HepG2 (cell line): ENCODE measurements at regions not wholly inside any gene's neighbourhood (a gene's known extent, or its start where the extent isn't known, plus 50 kb on each side); places are given as distances from the start of the nearest gene placed in this dataset.

Experiments
- NCOA2 ChIP-seq: sonication (generic); formaldehyde crosslinking; IDR thresholded peaks from 2 replicates; pipeline ENCODE4 v1.8.0; 2022; ENCODE audit warnings: inconsistent platforms
- RCOR2 ChIP-seq: IDR thresholded peaks from 2 replicates; pipeline ENCODE4 v1.6.1; 2016; ENCODE audit warnings: missing biosample characterization, missing genetic modification reagents
- TFDP1 ChIP-seq: IDR thresholded peaks from 2 replicates; pipeline ENCODE4 v1.6.1; 2016; ENCODE audit warnings: missing compliant biosample characterization, missing genetic modification reagents, borderline replicate concordance
- THAP11 ChIP-seq: IDR thresholded peaks from 2 replicates; pipeline ENCODE4 v1.6.1; 2016; ENCODE audit warnings: missing biosample characterization, missing genetic modification reagents
- ZBTB25 ChIP-seq: IDR thresholded peaks from 2 replicates; pipeline ENCODE4 v1.6.1; 2018; ENCODE audit warnings: missing genetic modification reagents
- ZBTB46 ChIP-seq: sonication (generic); formaldehyde crosslinking; IDR thresholded peaks from 2 replicates; pipeline ENCODE4 v1.4.0; 2020; ENCODE audit warnings: mild to moderate bottlenecking, missing genetic modification reagents, borderline replicate concordance
- ZNF124 ChIP-seq: sonication (generic); formaldehyde crosslinking; IDR thresholded peaks from 2 replicates; pipeline ENCODE4 v1.4.0; 2020; ENCODE audit warnings: missing genetic modification reagents
- ZNF205 ChIP-seq: IDR thresholded peaks from 2 replicates; pipeline ENCODE4 v1.6.1; 2018; ENCODE audit warnings: missing biosample characterization, missing genetic modification reagents
- ZNF329 ChIP-seq: sonication (generic); formaldehyde crosslinking; IDR thresholded peaks from 2 replicates; pipeline ENCODE4 v1.9.0; 2021; ENCODE audit warnings: low read depth, mild to moderate bottlenecking, missing genetic modification reagents

- TF ChIP-seq ZNF205: peak; percentile 38; the same call in 1 of the 2 replicates
- peak; percentile 51; the same call in 1 of the 2 replicates for TF ChIP-seq ZBTB25
- TF ChIP-seq ZNF329 (CRISPR knock-in tag): 0 out of 2 replicates have a peak, but pooled peaks have one; percentile 27
- TF ChIP-seq ZNF124: 0 out of 2 replicates have a peak, but pooled peaks have one; percentile 52
- 0 out of 2 replicates have a peak, but pooled peaks have one; percentile 23 for TF ChIP-seq THAP11 (CRISPR knock-in tag)
- TF ChIP-seq TFDP1 (CRISPR knock-in tag): 0 out of 2 replicates have a peak, but pooled peaks have one; percentile 30
- no peak for TF ChIP-seq ZBTB46
- TF ChIP-seq NCOA2 (CRISPR knock-in tag): peak; percentile 28; the same call in 1 of the 2 replicates
- TF ChIP-seq RCOR2 (CRISPR knock-in tag): 0 out of 2 replicates have a peak, but pooled peaks have one; percentile 23
- TF ChIP-seq, all 625 proteins: peak for 47
Measured at GRCh38 chr3:118628704-118629341, 405.8 kb downstream of the IGSF11 start (continued).
